ENCODE measurements at regions not wholly inside any gene's neighbourhood (a gene's known extent, or its start where the extent isn't known, plus 50 kb on each side); places are given as distances from the start of the nearest gene placed in this dataset.

GRCh38 chr3:190912736-190913135 lies 50.2 kb upstream of the GMNC start:
- TF ChIP-seq CTCF (IDR thresholded peaks at IDR 0.05) = no peak

Data from LNCAP (cell line).